GM19467 (cell line): ENCODE measurements at regions not wholly inside any gene's neighbourhood (a gene's known extent, or its start where the extent isn't known, plus 50 kb on each side); places are given as distances from the start of the nearest gene placed in this dataset.
"Not testable (repeated sequence)": the region's sequence is repeated elsewhere in the genome, so short reads cannot be mapped to it uniquely, and the experiment has no call there.

ENCODE experiments used
- ATAC-seq: cut with Tn5 transposase; IDR thresholded peaks from one replicate; pipeline ENCODE4 v1.9.1; 2021; ENCODE audit warnings: mild to moderate bottlenecking, moderate library complexity; ENCODE audit not compliant: unreplicated experiment

DNA sequence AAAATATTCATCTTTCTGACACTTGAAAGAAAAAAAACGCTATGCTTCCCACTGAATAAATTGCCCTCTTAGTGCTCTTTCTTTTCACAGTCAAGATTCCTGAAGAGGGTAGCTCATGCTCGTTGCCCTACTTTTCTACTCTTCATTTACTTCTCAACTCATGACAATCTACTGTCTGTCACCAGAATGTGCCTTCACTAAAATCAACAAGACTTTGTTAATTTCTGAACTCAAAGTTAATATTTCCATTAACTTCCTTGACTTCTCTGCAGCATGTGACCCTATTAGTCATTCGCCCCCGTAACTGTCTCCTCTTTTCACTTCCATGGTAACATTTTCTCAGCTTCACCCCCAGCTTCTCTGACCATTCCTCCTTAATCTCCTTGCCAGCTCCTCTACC is 98.9 kb upstream of the MAPRE2 start:
- ATAC-seq, result no peak

DNA sequence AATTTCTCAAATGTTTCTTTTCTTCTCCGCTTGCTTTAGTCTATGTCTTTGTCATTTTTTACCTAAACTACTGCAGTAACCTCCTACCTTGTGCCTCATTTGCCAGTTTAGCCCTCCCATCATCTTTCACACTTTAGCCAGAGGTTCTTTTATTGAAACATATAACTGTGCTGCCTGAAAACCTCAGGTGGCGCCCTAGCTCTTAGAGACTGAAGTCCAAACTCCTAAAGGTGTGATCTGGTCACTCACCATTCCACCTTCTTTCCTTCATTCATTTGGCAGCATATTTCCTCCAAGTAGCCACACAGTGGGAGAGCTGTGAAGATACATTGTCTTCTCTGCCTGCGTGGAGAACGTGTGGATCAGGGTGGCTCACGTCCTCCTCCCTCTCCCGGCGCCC is 98.2 kb upstream of the MAPRE2 start:
- no peak for ATAC-seq

GRCh38 chr18:34943587-34943986 is 97.6 kb upstream of the MAPRE2 start:
- no peak for ATAC-seq

DNA sequence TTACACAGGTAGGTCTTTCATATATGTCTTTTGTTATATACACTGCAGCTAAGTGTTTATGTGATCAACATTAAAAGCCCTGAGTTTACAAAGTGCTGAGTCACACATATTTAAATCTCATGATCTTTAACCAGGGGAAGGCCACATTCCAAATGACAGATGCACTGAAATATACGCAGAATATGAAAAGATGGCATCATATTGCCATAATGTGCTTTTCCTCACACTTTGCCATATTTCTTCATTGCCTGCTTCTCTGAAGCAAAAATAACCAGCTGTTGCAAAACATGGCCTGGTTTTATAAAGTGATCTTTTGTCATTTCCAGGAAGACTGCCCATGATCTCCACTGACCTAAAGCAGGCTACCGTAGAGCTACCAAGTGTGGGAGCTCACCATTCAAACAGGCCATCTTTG is 93.5 kb upstream of the MAPRE2 start:
- no peak for ATAC-seq

DNA sequence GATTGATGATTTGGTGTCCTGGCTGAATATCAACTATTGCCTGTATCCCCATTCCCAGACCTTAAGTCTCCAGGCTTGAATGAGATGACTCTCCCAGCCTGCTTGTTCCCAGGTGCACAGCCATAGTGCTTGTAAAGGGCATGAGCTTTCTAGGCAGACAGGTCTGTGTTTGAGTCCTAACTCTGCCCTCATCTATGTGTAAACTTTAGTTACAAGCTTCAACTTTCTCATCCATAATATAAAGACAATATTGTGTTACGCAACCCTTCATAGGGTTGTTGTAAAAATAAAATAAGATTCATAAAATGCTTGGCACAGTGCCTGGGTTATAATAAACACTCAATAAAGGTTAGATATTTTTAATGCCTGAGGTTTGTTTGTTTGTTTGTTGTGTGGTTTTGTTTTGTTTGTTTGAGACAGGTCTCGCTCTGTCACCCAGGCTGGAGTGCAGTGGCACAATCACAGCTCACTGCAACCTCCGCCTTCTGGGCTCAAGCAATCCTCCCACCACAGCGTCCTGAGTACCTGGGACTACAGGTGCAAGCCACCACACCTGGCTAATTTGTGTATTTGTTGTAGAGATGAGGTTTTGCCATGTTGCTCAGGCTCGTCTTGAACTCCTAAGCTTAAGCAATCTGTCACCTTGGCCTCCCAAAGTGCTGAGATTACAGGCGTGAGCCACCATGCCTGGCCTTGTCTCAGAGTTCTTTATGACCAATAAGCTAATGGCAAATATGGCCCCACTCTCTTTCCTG is 89.4 kb upstream of the MAPRE2 start:
- no peak for ATAC-seq

GRCh38 chr18:34953212-34953611 is 88.0 kb upstream of the MAPRE2 start:
- ATAC-seq, result no peak

DNA sequence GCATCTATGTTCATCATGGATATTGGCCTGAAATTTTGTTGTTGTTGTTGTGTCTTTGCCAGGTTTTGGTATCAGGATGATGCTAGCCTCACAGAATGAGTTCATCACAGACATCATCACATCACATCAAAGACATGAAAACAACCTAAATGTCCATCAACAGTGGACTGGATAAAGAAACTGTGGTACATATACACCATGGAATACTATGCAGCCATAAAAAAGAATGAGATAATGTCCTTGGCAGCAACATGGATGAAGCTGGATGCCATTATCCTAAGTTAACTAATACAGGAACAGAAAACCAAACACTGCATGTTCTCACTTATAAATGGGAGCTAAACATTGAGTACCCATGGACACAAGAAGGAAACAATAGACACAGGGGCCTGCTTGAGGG is 85.7 kb upstream of the MAPRE2 start:
- ATAC-seq, result not testable (repeated sequence)

DNA sequence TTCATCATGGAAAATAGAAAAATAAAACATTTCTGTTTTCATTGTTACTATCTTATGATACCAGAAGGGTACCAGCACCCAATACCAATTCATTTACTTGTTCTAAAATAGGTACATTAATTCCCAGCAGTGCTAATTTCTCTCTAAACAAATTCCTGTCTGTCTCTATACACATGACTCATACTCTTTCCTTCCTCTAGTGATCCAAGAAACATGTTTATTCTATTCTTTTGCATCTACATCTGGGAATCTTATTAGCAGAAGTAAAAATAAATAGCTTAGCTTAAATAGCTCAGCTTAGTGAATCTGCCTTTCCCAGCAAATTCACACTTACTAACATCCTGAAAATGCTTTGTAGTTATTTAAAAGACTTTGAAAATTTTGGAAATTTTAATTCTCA is 84.5 kb upstream of the MAPRE2 start:
- ATAC-seq, result no peak

- ATAC-seq, result no peak
Measured at GRCh38 chr18:34957119-34957863, 83.9 kb upstream of the MAPRE2 start.

GRCh38 chr18:34957864-34958259 is 83.4 kb upstream of the MAPRE2 start:
- ATAC-seq, result no peak

DNA sequence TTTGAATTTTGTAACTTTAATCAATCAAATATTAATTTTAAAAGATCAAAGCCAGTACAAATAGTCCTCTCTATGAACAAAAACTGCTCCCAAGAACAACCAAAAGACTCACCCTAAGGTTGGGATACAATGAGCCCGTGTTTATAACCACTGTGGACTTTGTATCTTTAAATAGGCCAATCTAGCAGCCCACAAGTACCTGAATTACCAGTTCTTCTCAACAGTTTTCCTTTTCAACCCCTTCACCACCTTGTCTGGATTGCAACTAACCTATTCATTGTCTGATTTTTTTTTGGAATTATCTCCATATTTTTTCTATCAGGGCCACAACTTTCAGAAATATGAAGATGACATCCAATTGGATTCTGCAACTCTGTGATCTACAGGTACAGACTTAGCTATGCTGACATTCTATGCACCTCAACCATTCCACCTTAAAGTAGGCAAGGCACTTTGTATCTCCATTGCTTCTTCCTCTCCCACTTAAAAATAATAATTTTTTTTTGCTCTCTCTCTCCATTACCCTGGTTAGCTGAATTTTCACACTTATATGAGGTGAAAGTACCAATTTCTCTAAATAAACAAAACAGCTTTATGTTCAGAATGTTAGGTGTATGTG is 81.9 kb upstream of the MAPRE2 start:
- ATAC-seq, result no peak

GRCh38 chr18:34959989-34960388 is 81.2 kb upstream of the MAPRE2 start:
- no peak for ATAC-seq

DNA sequence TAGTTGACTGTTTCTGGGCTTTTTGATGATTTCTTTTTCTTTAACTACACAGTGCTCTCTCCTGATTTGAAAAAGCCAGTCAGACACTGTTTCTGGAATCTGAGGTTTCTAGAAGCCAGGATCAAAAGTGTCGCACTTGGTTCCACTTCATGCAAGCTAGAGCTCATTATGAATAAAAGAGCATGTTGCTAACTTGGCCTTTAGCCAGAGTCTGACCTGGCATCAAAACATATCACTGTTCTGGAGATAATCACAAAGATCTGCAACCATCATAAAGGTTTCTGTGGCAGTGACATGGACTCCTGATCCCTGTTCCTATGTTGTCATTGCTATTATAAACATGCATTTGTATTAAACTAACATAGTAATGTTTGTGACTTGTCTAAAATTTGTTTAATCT is 76.1 kb upstream of the MAPRE2 start:
- no peak for ATAC-seq

GRCh38 chr18:34965566-34965965 is 75.6 kb upstream of the MAPRE2 start:
- no peak for ATAC-seq

DNA sequence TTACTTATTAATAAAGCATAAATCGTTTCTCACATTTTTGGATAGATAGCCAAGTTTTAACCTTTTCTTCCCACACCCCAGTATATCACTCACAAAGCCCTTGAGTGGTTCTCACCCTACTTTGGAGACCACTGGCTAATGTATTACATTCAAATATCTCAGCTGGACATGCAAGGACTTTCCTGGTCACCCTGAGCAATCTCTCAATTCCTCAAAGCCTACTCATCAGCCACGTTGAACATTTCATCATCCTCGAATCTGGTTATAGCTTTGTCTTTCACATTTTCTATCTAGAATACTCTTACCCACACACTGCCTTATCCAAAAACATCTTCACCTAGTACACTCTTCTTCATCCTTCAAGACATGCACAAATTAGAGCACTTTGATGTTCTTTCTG is 71.1 kb upstream of the MAPRE2 start:
- no peak for ATAC-seq

DNA sequence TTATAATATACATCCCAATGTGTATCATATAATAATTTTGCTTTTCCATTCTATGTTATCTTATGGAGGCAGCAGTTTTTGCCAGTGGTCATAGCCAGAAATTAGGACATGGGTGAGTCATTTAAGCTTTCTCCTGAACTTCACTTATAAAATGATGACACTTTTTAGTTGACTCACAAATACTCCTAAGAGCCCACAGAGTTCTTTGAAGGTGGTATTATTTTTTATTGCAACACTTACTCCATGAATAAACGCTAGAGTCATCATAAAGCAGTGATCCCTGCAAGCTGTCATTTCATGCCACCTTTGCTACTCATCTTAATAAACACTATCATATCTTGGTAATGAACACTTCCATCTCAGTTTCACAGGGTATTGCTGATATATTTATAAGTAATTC is 69.9 kb upstream of the MAPRE2 start:
- no peak for ATAC-seq

GRCh38 chr18:34972765-34973414 is 68.3 kb upstream of the MAPRE2 start:
- ATAC-seq, result no peak

GRCh38 chr18:34976123-34976522 is 65.1 kb upstream of the MAPRE2 start:
- ATAC-seq, result no peak

- no peak for ATAC-seq
Measured at GRCh38 chr18:34976534-34976898, 64.7 kb upstream of the MAPRE2 start.

GRCh38 chr18:34976899-34977837 is 64.0 kb upstream of the MAPRE2 start:
- peak; percentile 78 for ATAC-seq
